ENCODE measurements at regions not wholly inside any gene's neighbourhood (a gene's known extent, or its start where the extent isn't known, plus 50 kb on each side); places are given as distances from the start of the nearest gene placed in this dataset.

- Histone ChIP-seq H3K36me3 (replicated peaks in 1 of 2; ENCODE audit: control extremely low read depth in 1 of 2, control insufficient read depth in 1 of 2, extremely low read depth in 1 of 2, insufficient read depth in 2 of 2, low read length in 1 of 2) (no peaks in the 10 kb centered on the region), H4K20me1 (ENCODE audit: control insufficient read depth, insufficient read depth, low read length, poor library complexity, severe bottlenecking) (no peaks in the 10 kb centered on the region), H3K79me2 (ENCODE audit: control insufficient read depth, insufficient read depth, low read length) (no peaks in the 10 kb centered on the region), H2AFZ (ENCODE audit: insufficient read depth, low read depth, low read length, poor library complexity, severe bottlenecking) (no peak overlapping the region), H3K27ac (ENCODE audit: low read length in 2 of 2) (no peak overlapping the region), H3K4me1 (ENCODE audit: control insufficient read depth in 2 of 2, insufficient read depth in 2 of 2, low read length in 2 of 2) (no peaks in the 10 kb centered on the region), H3K4me3 (ENCODE audit: control extremely low read depth in 1 of 5, extremely low read depth in 1 of 5, insufficient read depth in 1 of 5, low read depth in 2 of 5, low read length in 4 of 5) (no peak overlapping the region), H3K4me2 (replicated peaks; ENCODE audit: low read depth, low read length, poor library complexity, severe bottlenecking) (no peak overlapping the region), H3K9ac (ENCODE audit: low read length) (no peak overlapping the region), H3K9me3 (ENCODE audit: control extremely low read depth in 1 of 3, control insufficient read depth in 2 of 3, insufficient read depth in 1 of 3, low read length in 2 of 3) (no peaks in the 10 kb centered on the region), H3K27me3 (replicated peaks in 1 of 4; ENCODE audit: control extremely low read depth in 1 of 4, control insufficient read depth in 3 of 4, insufficient read depth in 4 of 4, low read length in 3 of 4) (no peaks in the 10 kb centered on the region)
- intact Hi-C loops (cut with micrococcal nuclease): no loop called here
- Mint-ChIP-seq H3K9me3 (ENCODE audit: insufficient read depth) (peaks cover 4% of the 10 kb centered on the region), H3K27ac (no peak overlapping the region), H3K27me3 (no peaks in the 10 kb centered on the region), H3K4me3 (no peak overlapping the region), H3K4me1 (no peaks in the 10 kb centered on the region)
- TF ChIP-seq EZH2 (IDR thresholded peaks at IDR 0.05; ENCODE audit: borderline replicate concordance, insufficient read depth, low read depth, low read length, poor library complexity, severe bottlenecking) (no peak), CTCF (IDR thresholded peaks at IDR 0.05) (no peak)
- ATAC-seq (ENCODE audit: low read depth) (no peak), DNase-seq (no peak)
- CTCF ChIA-PET: no interaction called here
- WGBS (ENCODE audit: insufficient coverage): 100% methylated on average over 2 of the region's 4 CpGs
- POLR2A ChIA-PET: no interaction called here
Measured at GRCh38 chr5:163185315-163185714, 252.1 kb upstream of the CCNG1 start.

GRCh38 chr5:163189023-163189553 lies 248.3 kb upstream of the CCNG1 start:
- Mint-ChIP-seq H3K9me3 (ENCODE audit: insufficient read depth) (peaks cover 4% of the 10 kb centered on the region), H3K4me1 (no peaks in the 10 kb centered on the region), H3K27me3 (no peaks in the 10 kb centered on the region), H3K4me3 (no peak overlapping the region), H3K27ac (no peak overlapping the region)
- H3K27ac ChIP-seq (ENCODE audit: low read length in 2 of 2): no peak overlapping the region
- no peaks in the 10 kb centered on the region for H3K79me2 ChIP-seq (ENCODE audit: control insufficient read depth, insufficient read depth, low read length)
- TF ChIP-seq EZH2 (IDR thresholded peaks at IDR 0.05; ENCODE audit: borderline replicate concordance, insufficient read depth, low read depth, low read length, poor library complexity, severe bottlenecking): no peak
- TF ChIP-seq CTCF (IDR thresholded peaks at IDR 0.05): no peak
- 86% methylated on average over 1 of the region's 2 CpGs for WGBS (ENCODE audit: insufficient coverage)
- H2AFZ ChIP-seq (ENCODE audit: insufficient read depth, low read depth, low read length, poor library complexity, severe bottlenecking): no peak overlapping the region
- intact Hi-C loops (cut with micrococcal nuclease): no loop called here
- H4K20me1 ChIP-seq (ENCODE audit: control insufficient read depth, insufficient read depth, low read length, poor library complexity, severe bottlenecking): no peaks in the 10 kb centered on the region
- no peaks in the 10 kb centered on the region for H3K9me3 ChIP-seq (ENCODE audit: control extremely low read depth in 1 of 3, control insufficient read depth in 2 of 3, insufficient read depth in 1 of 3, low read length in 2 of 3)
- H3K4me2 ChIP-seq (replicated peaks; ENCODE audit: low read depth, low read length, poor library complexity, severe bottlenecking): no peak overlapping the region
- H3K36me3 ChIP-seq (replicated peaks in 1 of 2; ENCODE audit: control extremely low read depth in 1 of 2, control insufficient read depth in 1 of 2, extremely low read depth in 1 of 2, insufficient read depth in 2 of 2, low read length in 1 of 2): no peaks in the 10 kb centered on the region
- POLR2A ChIA-PET: no interaction called here
- no peak overlapping the region for H3K4me3 ChIP-seq (ENCODE audit: control extremely low read depth in 1 of 5, extremely low read depth in 1 of 5, insufficient read depth in 1 of 5, low read depth in 2 of 5, low read length in 4 of 5)
- no peaks in the 10 kb centered on the region for H3K4me1 ChIP-seq (ENCODE audit: control insufficient read depth in 2 of 2, insufficient read depth in 2 of 2, low read length in 2 of 2)
- DNase-seq: no peak
- no peak overlapping the region for H3K9ac ChIP-seq (ENCODE audit: low read length)
- no peak for ATAC-seq (ENCODE audit: low read depth)
- no peaks in the 10 kb centered on the region for H3K27me3 ChIP-seq (replicated peaks in 1 of 4; ENCODE audit: control extremely low read depth in 1 of 4, control insufficient read depth in 3 of 4, insufficient read depth in 4 of 4, low read length in 3 of 4)
- CTCF ChIA-PET: no interaction called here

Measured in B cell (primary cell).